ENCODE measurements at regions not wholly inside any gene's neighbourhood (a gene's known extent, or its start where the extent isn't known, plus 50 kb on each side); places are given as distances from the start of the nearest gene placed in this dataset.

DNA sequence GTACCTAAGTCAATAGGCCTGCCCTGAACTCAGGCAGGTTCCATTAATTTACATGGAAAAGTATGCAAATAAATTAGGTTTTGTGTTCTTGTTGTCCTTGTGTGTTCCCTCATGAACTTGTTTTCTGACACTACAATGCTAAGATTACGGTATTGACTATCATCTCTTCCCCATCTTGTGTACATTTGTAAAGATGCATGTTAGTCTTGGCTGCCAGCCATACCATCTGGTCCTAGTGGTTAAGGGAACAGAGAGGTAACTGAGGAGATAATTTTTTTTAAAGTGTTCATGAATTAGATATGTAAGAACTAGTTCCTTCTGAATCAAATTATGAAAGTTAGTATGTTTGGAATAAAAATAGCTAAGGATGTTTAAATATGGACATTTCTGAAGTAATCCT is 167.6 kb upstream of the ADAMTS5 start:
- ChIA-PET CTCF (interaction anchor here (0.5 kb wide), 1 partner anchor 407 kb away, joined by 3 read pairs; no protein-coding TSS in a partner anchor), POLR2A (no interaction called here)
- Histone ChIP-seq H3K4me1 (ENCODE audit: control insufficient read depth, extremely low read depth, insufficient read depth, low read length) (no peaks in the 10 kb centered on the region), H3K27ac (ENCODE audit: insufficient read depth, low read depth, low read length) (no peak overlapping the region), H3K4me2 (ENCODE audit: insufficient read depth, low read length) (no peak overlapping the region), H3K9ac (replicated peaks; ENCODE audit: extremely low read depth, insufficient read depth, low read length) (no peak overlapping the region), H2AFZ (ENCODE audit: low read depth, low read length) (no peak overlapping the region), H4K20me1 (replicated peaks; ENCODE audit: control insufficient read depth, extremely low read depth, insufficient read depth, low read length) (no peaks in the 10 kb centered on the region), H3K9me1 (replicated peaks; ENCODE audit: control insufficient read depth, extremely low read depth, insufficient read depth, low read length) (no peaks in the 10 kb centered on the region), H3K27me3 (ENCODE audit: control insufficient read depth in 2 of 2, insufficient read depth in 2 of 2, low read length in 2 of 2) (no peaks in the 10 kb centered on the region), H3K9me3 (replicated peaks; ENCODE audit: control insufficient read depth, insufficient read depth, low read length) (no peaks in the 10 kb centered on the region), H3K36me3 (ENCODE audit: control insufficient read depth in 2 of 2, extremely low read depth in 1 of 2, insufficient read depth in 2 of 2, low read length in 2 of 2) (no peaks in the 10 kb centered on the region), H3K79me2 (ENCODE audit: control insufficient read depth, insufficient read depth, low read length) (no peaks in the 10 kb centered on the region), H3K4me3 (replicated peaks in 1 of 3; ENCODE audit: insufficient read depth in 1 of 3, low read depth in 1 of 3, low read length in 3 of 3) (no peak overlapping the region)
- FAIRE-seq (no peak), DNase-seq (ENCODE audit: low read depth, low spot score) (no peak)
- intact Hi-C loops (cut with micrococcal nuclease) (no loop called here), dilution Hi-C loops (cut with MboI; ENCODE audit: extremely low pct_ligation_motif_present, low sequenced_read_pairs) (no loop called here)
- TF ChIP-seq, protein P1, sequence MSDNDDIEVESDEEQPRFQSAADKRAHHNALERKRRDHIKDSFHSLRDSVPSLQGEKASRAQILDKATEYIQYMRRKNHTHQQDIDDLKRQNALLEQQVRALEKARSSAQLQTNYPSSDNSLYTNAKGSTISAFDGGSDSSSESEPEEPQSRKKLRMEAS (IDR thresholded peaks at IDR 0.05; ENCODE audit: insufficient read depth, insufficient read length), result no peak
- TF ChIP-seq, protein P2, sequence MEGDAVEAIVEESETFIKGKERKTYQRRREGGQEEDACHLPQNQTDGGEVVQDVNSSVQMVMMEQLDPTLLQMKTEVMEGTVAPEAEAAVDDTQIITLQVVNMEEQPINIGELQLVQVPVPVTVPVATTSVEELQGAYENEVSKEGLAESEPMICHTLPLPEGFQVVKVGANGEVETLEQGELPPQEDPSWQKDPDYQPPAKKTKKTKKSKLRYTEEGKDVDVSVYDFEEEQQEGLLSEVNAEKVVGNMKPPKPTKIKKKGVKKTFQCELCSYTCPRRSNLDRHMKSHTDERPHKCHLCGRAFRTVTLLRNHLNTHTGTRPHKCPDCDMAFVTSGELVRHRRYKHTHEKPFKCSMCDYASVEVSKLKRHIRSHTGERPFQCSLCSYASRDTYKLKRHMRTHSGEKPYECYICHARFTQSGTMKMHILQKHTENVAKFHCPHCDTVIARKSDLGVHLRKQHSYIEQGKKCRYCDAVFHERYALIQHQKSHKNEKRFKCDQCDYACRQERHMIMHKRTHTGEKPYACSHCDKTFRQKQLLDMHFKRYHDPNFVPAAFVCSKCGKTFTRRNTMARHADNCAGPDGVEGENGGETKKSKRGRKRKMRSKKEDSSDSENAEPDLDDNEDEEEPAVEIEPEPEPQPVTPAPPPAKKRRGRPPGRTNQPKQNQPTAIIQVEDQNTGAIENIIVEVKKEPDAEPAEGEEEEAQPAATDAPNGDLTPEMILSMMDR (IDR thresholded peaks at IDR 0.05; ENCODE audit: extremely low read depth in 1 of 2, insufficient read depth in 1 of 2, low read depth in 1 of 2, low read length in 2 of 2), result no peak
- TF ChIP-seq POLR2AphosphoS5 (IDR thresholded peaks at IDR 0.05; ENCODE audit: insufficient read depth, low read depth, low read length) (no peak), JUN (IDR thresholded peaks at IDR 0.05; ENCODE audit: borderline replicate concordance, insufficient read depth, insufficient read length, low read depth) (no peak), FOS (IDR thresholded peaks at IDR 0.05; ENCODE audit: borderline replicate concordance, insufficient read depth, low read length) (no peak), MYC (IDR thresholded peaks at IDR 0.05; ENCODE audit: low read depth, low read length) (no peak), EZH2 (IDR thresholded peaks at IDR 0.05; ENCODE audit: borderline replicate concordance, low read depth, low read length, severe bottlenecking) (no peak), GATA2 (IDR thresholded peaks at IDR 0.05; ENCODE audit: insufficient read depth, insufficient read length, low read depth, low read length) (no peak), POLR2A (IDR thresholded peaks at IDR 0.05; ENCODE audit: low read depth, low read length) (no peak)
- BruUV-seq (replicated peaks), result no TSS peak
